ENCODE measurements at regions not wholly inside any gene's neighbourhood (a gene's known extent, or its start where the extent isn't known, plus 50 kb on each side); places are given as distances from the start of the nearest gene placed in this dataset.
A peak's percentile ranks its signal among the peaks of the same experiment; 100 is the strongest.

DNA sequence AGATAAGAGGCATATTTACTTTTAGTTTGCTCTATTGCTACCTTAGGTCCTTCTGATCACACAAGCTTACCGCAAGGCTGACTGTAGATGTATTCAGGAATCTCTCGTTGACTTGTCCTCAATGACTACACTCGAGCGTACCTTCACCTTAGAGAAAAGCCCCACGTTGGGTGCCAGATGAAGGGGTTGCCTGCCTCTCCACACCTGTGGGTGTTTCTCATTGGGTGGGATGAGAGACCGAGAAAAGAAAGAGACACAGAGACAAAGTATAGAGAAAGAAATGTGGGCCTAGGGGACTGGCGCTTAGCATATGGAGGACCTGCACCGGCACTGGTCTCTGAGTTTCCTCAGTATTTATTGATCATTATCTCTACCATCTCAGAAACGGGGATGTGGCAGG, 51.8 kb downstream of the ASCL4 start:
- H3K36me3 ChIP-seq (ENCODE audit: insufficient read depth, low read depth, low read length), result no peaks in the 10 kb centered on the region
- peaks cover 29% of the 10 kb centered on the region for H3K9me3 ChIP-seq (ENCODE audit: insufficient read depth, low read depth, low read length)
- no peaks in the 10 kb centered on the region for H3K4me1 ChIP-seq (ENCODE audit: insufficient read depth, low read length)
- no peak overlapping the region for H3K27ac ChIP-seq (ENCODE audit: low read length)
- peaks cover 6% of the 10 kb centered on the region; the same call in 1 of the 2 replicates for H3K27me3 ChIP-seq (ENCODE audit: insufficient read depth, low read length)
- no peak overlapping the region for H3K9ac ChIP-seq (ENCODE audit: low read depth, low read length)
- no peak overlapping the region for H3K4me3 ChIP-seq (ENCODE audit: low read length)

DNA sequence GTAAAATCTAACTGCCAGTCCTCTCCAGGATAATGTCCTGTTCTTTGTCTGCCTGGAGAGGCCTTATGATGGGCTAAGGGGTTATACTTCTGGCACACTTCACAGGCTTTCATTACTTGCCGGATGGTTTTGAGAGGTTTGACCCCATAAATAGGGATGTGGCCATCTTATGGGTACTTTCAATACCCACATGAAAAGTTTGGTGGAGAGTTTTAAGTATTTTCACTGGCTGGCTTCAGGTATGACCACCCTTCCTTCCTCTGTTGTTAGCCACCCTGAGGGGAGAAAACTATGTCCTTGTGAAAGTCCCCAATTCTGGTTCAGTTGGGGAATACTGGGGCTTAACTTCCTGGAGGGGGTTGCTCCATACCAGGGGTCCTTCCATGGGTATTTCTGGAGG, 54.8 kb downstream of the ASCL4 start:
- Histone ChIP-seq H3K4me1 (ENCODE audit: insufficient read depth, low read length) (no peaks in the 10 kb centered on the region), H3K4me3 (ENCODE audit: low read length) (no peak overlapping the region), H3K9ac (ENCODE audit: low read depth, low read length) (no peak overlapping the region), H3K27ac (ENCODE audit: low read length) (no peak overlapping the region), H3K9me3 (ENCODE audit: insufficient read depth, low read depth, low read length) (peaks cover 29% of the 10 kb centered on the region), H3K36me3 (ENCODE audit: insufficient read depth, low read depth, low read length) (no peaks in the 10 kb centered on the region), H3K27me3 (ENCODE audit: insufficient read depth, low read length) (no peaks in the 10 kb centered on the region)

DNA sequence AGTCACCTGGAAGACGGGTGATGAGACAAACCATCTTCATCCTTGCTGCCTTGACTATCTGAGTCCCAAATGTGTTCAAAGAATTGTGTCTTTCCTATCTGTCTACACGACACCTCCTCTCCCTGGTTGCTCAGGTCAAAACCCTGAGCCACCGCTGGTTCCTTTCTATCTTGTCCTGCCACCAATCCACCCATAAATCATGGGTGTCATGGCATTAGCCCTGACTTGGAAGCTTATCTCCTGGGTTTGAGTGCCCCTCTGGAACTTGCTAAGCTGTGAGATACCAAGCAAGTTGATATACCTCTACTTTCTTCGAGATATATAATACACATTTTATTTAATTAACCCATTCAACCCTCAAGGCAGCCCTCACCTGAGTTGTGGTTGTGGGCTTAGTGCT, 57.9 kb downstream of the ASCL4 start:
- H3K36me3 ChIP-seq (ENCODE audit: insufficient read depth, low read depth, low read length), result no peaks in the 10 kb centered on the region
- H3K4me3 ChIP-seq (ENCODE audit: low read length), result no peak overlapping the region
- no peaks in the 10 kb centered on the region for H3K4me1 ChIP-seq (ENCODE audit: insufficient read depth, low read length)
- peaks cover 8% of the 10 kb centered on the region; the same call in 1 of the 2 replicates for H3K9me3 ChIP-seq (ENCODE audit: insufficient read depth, low read depth, low read length)
- H3K27ac ChIP-seq (ENCODE audit: low read length), result no peak overlapping the region
- no peak overlapping the region for H3K9ac ChIP-seq (ENCODE audit: low read depth, low read length)
- peaks cover 18% of the 10 kb centered on the region; the same call in 1 of the 2 replicates for H3K27me3 ChIP-seq (ENCODE audit: insufficient read depth, low read length)

DNA sequence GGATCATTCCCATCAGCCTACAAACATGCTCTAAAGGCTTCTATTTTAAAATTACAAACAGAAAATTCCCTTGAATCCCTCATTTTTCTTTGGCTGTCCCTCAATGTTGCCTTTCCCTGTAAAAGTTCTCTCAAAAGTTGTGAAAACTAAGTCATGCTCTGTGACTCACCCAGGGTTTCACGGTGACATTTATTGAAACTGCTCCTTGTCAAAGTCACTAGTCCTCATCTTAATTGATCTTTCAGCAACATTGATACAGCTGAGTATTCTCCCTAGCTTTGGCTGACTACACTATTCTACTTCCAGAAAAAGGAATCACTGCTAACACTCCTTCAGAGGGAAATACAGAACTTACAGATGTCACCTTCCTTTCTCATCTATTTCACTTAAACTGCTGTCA, 65.7 kb downstream of the ASCL4 start:
- no peak overlapping the region for H3K9ac ChIP-seq (ENCODE audit: low read depth, low read length)
- H3K27me3 ChIP-seq (ENCODE audit: insufficient read depth, low read length), result peaks cover 87% of the 10 kb centered on the region
- H3K9me3 ChIP-seq (ENCODE audit: insufficient read depth, low read depth, low read length), result no peaks in the 10 kb centered on the region
- no peaks in the 10 kb centered on the region for H3K4me1 ChIP-seq (ENCODE audit: insufficient read depth, low read length)
- no peak overlapping the region for H3K27ac ChIP-seq (ENCODE audit: low read length)
- H3K36me3 ChIP-seq (ENCODE audit: insufficient read depth, low read depth, low read length), result no peaks in the 10 kb centered on the region
- H3K4me3 ChIP-seq (ENCODE audit: low read length), result no peak overlapping the region

DNA sequence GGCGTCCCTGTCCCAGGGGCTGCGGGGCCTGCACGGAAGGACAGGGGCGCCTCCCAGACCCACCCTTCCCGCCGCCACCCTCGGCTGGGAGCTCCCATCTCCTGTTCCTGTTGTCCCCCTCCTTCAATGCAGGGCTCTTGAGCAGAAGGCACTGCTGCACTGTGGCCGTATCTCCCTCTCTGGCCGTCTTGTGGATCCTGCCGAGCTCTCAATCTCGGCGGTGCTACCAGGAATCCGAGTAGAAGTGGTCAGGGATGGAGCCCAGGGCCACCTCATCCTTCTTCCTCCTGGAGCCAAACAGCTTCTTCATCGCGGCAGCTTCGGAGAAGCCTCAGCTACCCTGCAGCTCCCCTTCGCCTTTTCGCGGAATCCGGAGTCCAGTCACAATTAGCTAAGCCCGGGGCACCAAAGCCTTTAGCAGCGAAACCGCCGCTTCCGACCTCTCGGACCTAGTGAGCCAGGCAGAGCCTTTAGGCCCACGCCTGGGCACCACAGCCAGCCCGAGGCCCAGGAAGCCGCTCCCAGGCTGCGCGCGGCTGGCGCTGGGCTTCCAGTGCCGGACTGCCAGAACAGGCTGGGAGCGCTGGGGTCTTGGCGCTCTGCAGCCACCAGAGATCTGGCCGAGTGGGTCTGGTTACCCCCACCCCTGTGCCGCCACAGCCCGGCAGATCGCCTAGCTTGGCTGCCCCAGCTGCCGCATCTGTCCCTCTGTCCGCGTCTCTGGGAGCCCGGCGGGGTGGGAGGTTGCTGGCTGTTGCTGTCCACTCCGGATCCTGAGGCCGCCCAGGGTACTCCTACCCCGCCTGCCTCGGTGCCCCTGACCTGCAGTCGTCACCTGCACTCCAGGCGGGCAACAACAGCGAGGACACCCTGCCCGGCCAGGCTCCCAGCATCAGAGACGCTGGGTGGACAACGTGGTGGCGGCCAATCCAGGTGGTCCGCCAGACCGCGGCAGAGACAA, 69.1 kb downstream of the ASCL4 start:
- H3K36me3 ChIP-seq (ENCODE audit: insufficient read depth, low read depth, low read length), result no peaks in the 10 kb centered on the region
- no peaks in the 10 kb centered on the region for H3K9me3 ChIP-seq (ENCODE audit: insufficient read depth, low read depth, low read length)
- H3K27ac ChIP-seq (ENCODE audit: low read length), result no peak overlapping the region
- no peaks in the 10 kb centered on the region for H3K4me1 ChIP-seq (ENCODE audit: insufficient read depth, low read length)
- no peak overlapping the region for H3K9ac ChIP-seq (ENCODE audit: low read depth, low read length)
- peaks cover 100% of the 10 kb centered on the region for H3K27me3 ChIP-seq (ENCODE audit: insufficient read depth, low read length)
- peak overlapping the region; percentile 64 for H3K4me3 ChIP-seq (ENCODE audit: low read length)

DNA sequence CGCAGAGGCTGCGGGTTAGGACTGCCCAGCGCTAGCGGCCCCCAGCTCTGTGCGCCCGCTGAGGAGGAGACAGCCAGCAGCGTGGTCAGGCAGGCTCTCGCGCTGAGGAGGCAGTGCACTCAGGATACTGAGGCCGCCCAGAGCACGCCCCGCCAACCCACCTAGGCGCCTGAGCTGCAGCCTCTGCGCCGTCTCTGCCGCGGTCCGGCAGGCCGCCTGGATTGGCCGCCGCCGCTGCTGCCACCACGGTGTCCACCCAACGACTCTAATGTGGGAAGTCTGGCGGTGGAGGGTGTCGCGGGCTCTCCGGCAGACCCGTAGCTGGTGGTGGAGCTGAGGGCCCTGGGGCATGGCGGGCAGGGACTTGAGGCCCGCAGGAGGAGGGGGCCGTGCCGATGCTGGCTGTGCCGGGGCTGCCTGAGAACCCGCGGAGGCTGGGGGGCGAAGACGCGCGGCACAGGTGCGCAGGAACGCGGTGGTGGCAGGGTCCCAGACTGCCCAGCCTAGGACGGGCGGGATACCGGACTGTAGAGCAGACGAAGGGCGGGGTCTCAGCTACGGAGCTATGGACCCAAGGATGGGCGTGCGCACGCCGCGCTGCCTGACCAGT, 69.9 kb downstream of the ASCL4 start:
- H3K9ac ChIP-seq (ENCODE audit: low read depth, low read length), result no peak overlapping the region
- no peaks in the 10 kb centered on the region for H3K36me3 ChIP-seq (ENCODE audit: insufficient read depth, low read depth, low read length)
- peak overlapping the region; percentile 64 for H3K4me3 ChIP-seq (ENCODE audit: low read length)
- H3K4me1 ChIP-seq (ENCODE audit: insufficient read depth, low read length), result no peaks in the 10 kb centered on the region
- H3K27ac ChIP-seq (ENCODE audit: low read length), result no peak overlapping the region
- peaks cover 100% of the 10 kb centered on the region for H3K27me3 ChIP-seq (ENCODE audit: insufficient read depth, low read length)
- H3K9me3 ChIP-seq (ENCODE audit: insufficient read depth, low read depth, low read length), result no peaks in the 10 kb centered on the region

DNA sequence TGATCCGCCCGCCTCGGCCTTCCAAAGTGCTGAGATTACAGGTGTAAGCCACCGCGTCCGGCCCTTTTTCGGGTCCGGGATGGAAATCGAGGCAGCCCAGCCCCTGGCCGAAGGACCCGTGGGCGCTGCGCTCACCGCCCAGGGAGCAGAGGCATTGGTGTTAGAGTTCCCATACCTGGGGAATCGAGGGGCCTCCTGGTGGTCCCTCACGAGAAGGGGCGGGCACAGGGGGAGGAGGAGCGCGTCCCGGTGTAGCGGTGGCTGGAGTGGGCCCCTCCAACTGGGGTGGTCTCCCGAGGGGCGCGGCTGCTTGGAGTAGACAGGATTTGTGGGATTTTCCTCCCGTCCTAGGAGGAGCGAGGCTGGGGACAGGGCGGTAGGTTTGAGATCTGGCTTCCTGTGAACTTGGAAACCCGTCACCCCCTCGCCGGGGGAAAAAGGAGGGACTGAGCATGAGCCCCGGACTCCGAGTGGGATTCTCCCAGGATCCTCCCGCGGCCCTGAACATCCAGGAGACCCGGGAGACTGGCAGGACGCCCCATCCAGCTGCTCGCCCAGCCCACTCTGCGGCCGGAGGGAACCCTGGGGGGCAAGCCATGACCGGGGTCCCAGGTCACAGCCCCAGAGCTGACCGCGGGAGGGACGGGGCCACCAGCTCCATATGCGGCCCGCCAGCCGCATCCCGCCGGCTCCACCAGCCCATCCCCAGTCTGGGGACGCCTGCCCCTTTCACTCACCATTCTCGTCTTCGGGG, 70.9 kb downstream of the ASCL4 start:
- H3K36me3 ChIP-seq (ENCODE audit: insufficient read depth, low read depth, low read length), result no peaks in the 10 kb centered on the region
- no peak overlapping the region for H3K27ac ChIP-seq (ENCODE audit: low read length)
- no peaks in the 10 kb centered on the region for H3K9me3 ChIP-seq (ENCODE audit: insufficient read depth, low read depth, low read length)
- peak overlapping the region; percentile 64; the same call in 1 of the 2 replicates for H3K4me3 ChIP-seq (ENCODE audit: low read length)
- H3K4me1 ChIP-seq (ENCODE audit: insufficient read depth, low read length), result no peaks in the 10 kb centered on the region
- peaks cover 97% of the 10 kb centered on the region for H3K27me3 ChIP-seq (ENCODE audit: insufficient read depth, low read length)
- H3K9ac ChIP-seq (ENCODE audit: low read depth, low read length), result no peak overlapping the region

DNA sequence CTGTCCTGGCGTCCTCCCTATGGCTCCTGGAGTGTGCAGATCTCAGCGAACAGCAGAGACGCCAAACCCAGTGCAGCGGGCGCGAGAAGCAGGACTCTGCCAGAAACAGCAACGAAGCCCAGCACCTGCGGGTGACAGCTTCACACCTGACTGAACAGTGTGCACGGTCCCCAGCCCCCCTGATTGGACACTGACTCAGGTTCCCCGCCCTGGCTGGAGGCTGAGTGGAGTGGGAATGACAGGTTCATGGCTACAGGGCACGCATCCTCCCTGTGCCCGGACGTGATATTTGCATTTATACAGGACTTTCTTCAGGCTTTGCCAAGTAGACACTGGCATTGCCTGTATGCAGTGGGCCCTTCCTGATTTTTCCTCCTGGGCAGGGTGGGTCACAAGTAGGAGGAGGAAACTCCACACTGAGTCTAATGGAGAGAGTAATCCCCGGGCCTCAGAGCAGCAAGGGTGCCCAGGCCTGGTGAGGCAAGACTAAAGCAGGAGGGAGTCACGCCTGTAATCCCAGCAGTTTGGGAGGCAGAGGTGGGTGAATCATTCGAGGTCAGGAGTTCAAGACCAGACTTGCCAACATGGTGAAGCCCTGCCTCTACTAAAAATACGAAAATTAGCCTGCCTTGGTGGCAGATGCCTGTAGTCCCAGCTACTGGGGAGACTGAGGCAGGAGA, 71.6 kb downstream of the ASCL4 start:
- H3K27me3 ChIP-seq (ENCODE audit: insufficient read depth, low read length), result peaks cover 90% of the 10 kb centered on the region
- H3K36me3 ChIP-seq (ENCODE audit: insufficient read depth, low read depth, low read length), result no peaks in the 10 kb centered on the region

DNA sequence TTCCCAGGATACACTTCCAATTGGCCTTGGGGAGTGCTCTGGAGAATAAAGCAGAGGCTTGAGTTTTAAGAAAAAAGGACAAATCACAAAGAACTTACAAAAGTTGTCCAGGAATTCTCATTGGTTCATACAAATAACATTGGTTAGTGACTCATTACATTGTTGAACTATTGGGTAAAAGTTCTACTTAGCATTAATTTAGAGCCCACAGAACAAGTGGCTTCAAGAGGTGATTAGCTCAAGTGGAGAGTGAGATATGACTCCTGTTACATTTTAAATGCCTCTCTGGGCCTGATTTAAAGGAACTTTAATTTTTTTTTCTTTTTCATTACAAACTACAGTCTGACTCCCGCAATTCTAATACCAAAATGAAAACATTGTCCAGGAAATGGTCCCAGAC, 72.9 kb downstream of the ASCL4 start:
- peaks cover 77% of the 10 kb centered on the region for H3K27me3 ChIP-seq (ENCODE audit: insufficient read depth, low read length)

More for the DNA sequence above, 71.6 kb downstream of the ASCL4 start:
- no peak overlapping the region for H3K27ac ChIP-seq (ENCODE audit: low read length)
- H3K4me1 ChIP-seq (ENCODE audit: insufficient read depth, low read length), result no peaks in the 10 kb centered on the region
- H3K9me3 ChIP-seq (ENCODE audit: insufficient read depth, low read depth, low read length), result no peaks in the 10 kb centered on the region
- no peak overlapping the region for H3K9ac ChIP-seq (ENCODE audit: low read depth, low read length)
- peak overlapping the region; percentile 64; the same call in 1 of the 2 replicates for H3K4me3 ChIP-seq (ENCODE audit: low read length)

DNA sequence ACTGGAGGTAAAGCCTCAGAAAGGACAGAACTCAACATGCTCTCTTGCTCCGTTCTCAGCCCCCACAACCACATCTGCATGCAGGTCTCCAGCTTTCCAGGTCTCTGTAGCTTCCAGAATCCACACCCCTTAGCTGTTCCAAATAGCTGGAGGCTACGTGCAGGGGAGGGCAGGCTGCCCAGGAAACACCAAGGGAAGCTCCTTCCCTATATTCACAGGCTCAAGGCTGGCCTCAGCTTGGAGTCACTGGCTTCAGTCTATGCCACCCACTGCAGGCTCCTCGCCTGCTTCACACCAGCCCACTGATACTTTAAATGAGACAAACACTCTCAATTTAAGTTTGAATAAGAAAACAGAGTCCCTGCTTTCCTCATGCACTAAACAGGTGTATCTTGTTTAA, 73.3 kb downstream of the ASCL4 start:
- no peak overlapping the region for H3K27ac ChIP-seq (ENCODE audit: low read length)
- H3K36me3 ChIP-seq (ENCODE audit: insufficient read depth, low read depth, low read length), result no peaks in the 10 kb centered on the region
- H3K9me3 ChIP-seq (ENCODE audit: insufficient read depth, low read depth, low read length), result no peaks in the 10 kb centered on the region
- no peak overlapping the region for H3K9ac ChIP-seq (ENCODE audit: low read depth, low read length)
- H3K4me3 ChIP-seq (ENCODE audit: low read length), result no peak overlapping the region
- no peaks in the 10 kb centered on the region for H3K4me1 ChIP-seq (ENCODE audit: insufficient read depth, low read length)
- H3K27me3 ChIP-seq (ENCODE audit: insufficient read depth, low read length), result peaks cover 73% of the 10 kb centered on the region

More for the DNA sequence above, 72.9 kb downstream of the ASCL4 start:
- Histone ChIP-seq H3K4me3 (ENCODE audit: low read length) (no peak overlapping the region), H3K9me3 (ENCODE audit: insufficient read depth, low read depth, low read length) (no peaks in the 10 kb centered on the region), H3K27ac (ENCODE audit: low read length) (no peak overlapping the region), H3K36me3 (ENCODE audit: insufficient read depth, low read depth, low read length) (no peaks in the 10 kb centered on the region), H3K9ac (ENCODE audit: low read depth, low read length) (no peak overlapping the region), H3K4me1 (ENCODE audit: insufficient read depth, low read length) (no peaks in the 10 kb centered on the region)

DNA sequence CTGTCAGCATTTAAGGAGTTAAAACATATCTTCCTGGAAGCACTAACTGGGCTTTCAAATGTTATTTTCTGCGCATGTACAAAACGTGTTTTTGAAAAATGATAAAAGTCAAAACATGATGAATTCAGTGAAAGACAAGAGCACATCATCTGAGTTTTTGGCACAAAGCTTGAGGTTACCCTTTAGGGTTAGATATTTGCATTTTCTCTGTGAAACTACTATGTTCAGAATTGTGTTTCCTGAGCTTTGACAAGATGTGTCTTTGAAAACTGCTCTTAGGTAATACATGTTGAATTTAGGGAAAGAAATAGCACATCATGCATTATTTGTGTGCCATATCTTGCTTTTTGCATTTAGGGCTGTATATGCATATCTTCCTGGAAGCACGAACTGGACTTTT, 79.0 kb downstream of the ASCL4 start:
- Histone ChIP-seq H3K36me3 (ENCODE audit: insufficient read depth, low read depth, low read length) (no peaks in the 10 kb centered on the region), H3K4me3 (ENCODE audit: low read length) (no peak overlapping the region), H3K27ac (ENCODE audit: low read length) (no peak overlapping the region), H3K9ac (ENCODE audit: low read depth, low read length) (no peak overlapping the region), H3K4me1 (ENCODE audit: insufficient read depth, low read length) (no peaks in the 10 kb centered on the region), H3K27me3 (ENCODE audit: insufficient read depth, low read length) (peaks cover 16% of the 10 kb centered on the region), H3K9me3 (ENCODE audit: insufficient read depth, low read depth, low read length) (no peaks in the 10 kb centered on the region)

Measured in iPS-20b (cell line).